Adrenal gland (tissue), 9 donors: ENCODE measurements at regions not wholly inside any gene's neighbourhood (a gene's known extent, or its start where the extent isn't known, plus 50 kb on each side); places are given as distances from the start of the nearest gene placed in this dataset.

Source experiments
- DNase-seq, 7 donors: peaks; one replicate each; pipeline ENCODE4 v3.0.0-alpha.2; 2019 to 2020
- H3K27ac ChIP-seq, 5 donors: fragments of 200-600 bp; sonication (generic) in 4 of 5; 1 replicate in 3 of 5; 2 replicates in 2 of 5; pipeline versions ENCODE4 v1.5.1 to v1.8.0; 2016 to 2020; ENCODE audit warnings: mild to moderate bottlenecking in 1 of 5
- H3K27me3 ChIP-seq: fragments of 200-600 bp; 2 replicates; pipeline ENCODE4 v1.8.0; 2021
- H3K36me3 ChIP-seq, 2 donors: fragments of 200-600 bp; replicated peaks in 1 of 2; 1 replicate in 1 of 2; 2 replicates in 1 of 2; pipeline versions ENCODE4 v1.5.1 to v1.8.0; 2018 to 2022
- H3K4me1 ChIP-seq, 2 donors: fragments of 200-600 bp; replicated peaks in 1 of 2; 1 replicate in 1 of 2; 2 replicates in 1 of 2; pipeline versions ENCODE4 v1.5.1 to v1.8.0; 2018 to 2021
- H3K4me3 ChIP-seq, 4 donors: fragments of 200-600 bp; sonication (generic) in 3 of 4; one replicate each; pipeline ENCODE4 v1.5.1; 2016 to 2018
- H3K9me3 ChIP-seq, 3 donors: fragments of 200-600 bp; sonication (generic) in 1 of 3; replicated peaks in 1 of 3; 1 replicate in 2 of 3; 2 replicates in 1 of 3; pipeline versions ENCODE4 v1.5.1 to v1.8.0; 2016 to 2021
- POLR2A ChIP-seq, 2 donors: fragments of 450-650 bp; IDR thresholded peaks; one replicate each; pipeline ENCODE4 v1.6.1; 2017; ENCODE audit warnings: antibody characterized with exemption in 2 of 2, mild to moderate bottlenecking in 2 of 2, moderate library complexity in 1 of 2
- WGBS, 4 donors: extraction: QIAGEN DNeasy Blood & Tissue Kit in 2 of 4; methylation state at CpG; one replicate each; pipeline versions ENCODE4 v1.1.5 to v1.1.7; 2013 to 2017; 5-methylcytosine and 5-hydroxymethylcytosine counted together
- intact Hi-C, 2 donors: fragments of 100-400 bp; cut with DNase I; formaldehyde crosslinking; loops; one replicate each; pipeline versions ENCODE4 v1.14.1 to v1.15.0; 2022 to 2023
- TF ChIP-seq, protein P1 (sequence below), 6 experiments: fragments of 450-650 bp in 4 of 6; fragments of 200-600 bp in 2 of 6; sonication (generic) in 1 of 6; IDR thresholded peaks; 1 replicate in 5 of 6; 2 replicates in 1 of 6; pipeline versions ENCODE4 v1.5.1 to v1.8.0; 2016 to 2021; ENCODE audit warnings: antibody characterized with exemption in 6 of 6, mild to moderate bottlenecking in 2 of 6, moderate library complexity in 1 of 6
- donor health status: healthy with polysubstance abuse.
- donor health status: Bipolar disorder and iron deficiency.
- donor health status: DM: yes; HTN: yes; CAD: no.
- donor health status: DM: no; HTN: no; CAD: no.
- donor health status: DM: no; HTN: no; CAD: no.

DNA sequence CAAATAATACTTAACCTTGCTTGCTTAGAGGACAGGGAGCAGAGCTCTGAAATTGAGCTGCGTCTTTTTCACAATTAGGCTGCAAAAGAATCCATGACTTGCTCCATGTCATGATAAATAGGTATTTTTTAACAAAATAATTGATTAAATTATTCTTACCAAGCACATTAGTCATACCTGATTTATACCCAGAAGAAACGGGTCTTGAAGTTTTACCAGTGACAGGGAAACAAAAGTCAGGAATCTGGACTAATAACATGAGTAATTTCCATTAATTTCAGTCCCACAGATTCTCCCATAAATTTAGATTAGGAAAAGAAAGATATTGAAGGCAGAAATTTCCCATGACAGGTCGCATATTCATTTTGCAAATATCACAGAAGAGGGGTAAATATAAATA, 85.0 kb upstream of the BMP5 start:
- no peak for DNase-seq
- H3K27ac ChIP-seq = no peak overlapping the region
- no peaks in the 10 kb centered on the region for H3K9me3 ChIP-seq
- no peaks in the 10 kb centered on the region for H3K36me3 ChIP-seq
- no peak overlapping the region for H3K4me3 ChIP-seq
- H3K27me3 ChIP-seq = no peaks in the 10 kb centered on the region
- intact Hi-C loops = no loop called here
- 70 to 79% (median 76%) methylated on average over 3 of the region's 3 CpGs for WGBS, 4 donors
- H3K4me1 ChIP-seq = no peaks in the 10 kb centered on the region
- TF ChIP-seq POLR2A (IDR thresholded peaks at IDR 0.05) = no peak
- TF ChIP-seq, protein P1, sequence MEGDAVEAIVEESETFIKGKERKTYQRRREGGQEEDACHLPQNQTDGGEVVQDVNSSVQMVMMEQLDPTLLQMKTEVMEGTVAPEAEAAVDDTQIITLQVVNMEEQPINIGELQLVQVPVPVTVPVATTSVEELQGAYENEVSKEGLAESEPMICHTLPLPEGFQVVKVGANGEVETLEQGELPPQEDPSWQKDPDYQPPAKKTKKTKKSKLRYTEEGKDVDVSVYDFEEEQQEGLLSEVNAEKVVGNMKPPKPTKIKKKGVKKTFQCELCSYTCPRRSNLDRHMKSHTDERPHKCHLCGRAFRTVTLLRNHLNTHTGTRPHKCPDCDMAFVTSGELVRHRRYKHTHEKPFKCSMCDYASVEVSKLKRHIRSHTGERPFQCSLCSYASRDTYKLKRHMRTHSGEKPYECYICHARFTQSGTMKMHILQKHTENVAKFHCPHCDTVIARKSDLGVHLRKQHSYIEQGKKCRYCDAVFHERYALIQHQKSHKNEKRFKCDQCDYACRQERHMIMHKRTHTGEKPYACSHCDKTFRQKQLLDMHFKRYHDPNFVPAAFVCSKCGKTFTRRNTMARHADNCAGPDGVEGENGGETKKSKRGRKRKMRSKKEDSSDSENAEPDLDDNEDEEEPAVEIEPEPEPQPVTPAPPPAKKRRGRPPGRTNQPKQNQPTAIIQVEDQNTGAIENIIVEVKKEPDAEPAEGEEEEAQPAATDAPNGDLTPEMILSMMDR (IDR thresholded peaks at IDR 0.05) = no peak

DNA sequence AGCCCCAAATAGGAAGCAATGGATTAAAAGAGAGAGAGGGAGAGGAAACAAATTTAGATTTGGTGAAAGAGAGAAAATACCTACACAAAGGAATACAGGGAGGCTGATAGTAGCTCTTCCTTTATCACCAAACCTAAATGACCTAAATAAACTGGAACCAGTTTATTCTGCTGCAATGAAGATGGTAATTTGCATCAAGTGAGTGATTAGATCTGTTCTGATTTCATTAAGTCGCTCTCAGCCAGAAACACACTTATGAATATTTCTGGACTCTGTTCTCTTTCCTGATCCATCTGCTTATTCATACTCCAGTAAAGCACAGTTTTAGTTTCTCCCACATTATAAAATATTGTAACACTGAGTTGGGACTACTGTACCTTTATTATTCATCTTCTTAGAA, 83.4 kb upstream of the BMP5 start:
- Histone ChIP-seq H3K4me1 (no peaks in the 10 kb centered on the region), H3K36me3 (no peaks in the 10 kb centered on the region), H3K27ac (no peak overlapping the region), H3K9me3 (no peaks in the 10 kb centered on the region), H3K4me3 (no peak overlapping the region), H3K27me3 (no peaks in the 10 kb centered on the region)
- DNase-seq = no peak
- 78 to 92% (median 89%) methylated on average over 1 of the region's 1 CpG for WGBS, 4 donors
- intact Hi-C loops = loop anchor here (5.0 to 10.0 kb wide), 3 partner anchors 344 to 674 kb away; no protein-coding TSS in a partner anchor
- TF ChIP-seq POLR2A (IDR thresholded peaks at IDR 0.05) = no peak
- TF ChIP-seq, protein P1 (IDR thresholded peaks at IDR 0.05) = no peak

DNA sequence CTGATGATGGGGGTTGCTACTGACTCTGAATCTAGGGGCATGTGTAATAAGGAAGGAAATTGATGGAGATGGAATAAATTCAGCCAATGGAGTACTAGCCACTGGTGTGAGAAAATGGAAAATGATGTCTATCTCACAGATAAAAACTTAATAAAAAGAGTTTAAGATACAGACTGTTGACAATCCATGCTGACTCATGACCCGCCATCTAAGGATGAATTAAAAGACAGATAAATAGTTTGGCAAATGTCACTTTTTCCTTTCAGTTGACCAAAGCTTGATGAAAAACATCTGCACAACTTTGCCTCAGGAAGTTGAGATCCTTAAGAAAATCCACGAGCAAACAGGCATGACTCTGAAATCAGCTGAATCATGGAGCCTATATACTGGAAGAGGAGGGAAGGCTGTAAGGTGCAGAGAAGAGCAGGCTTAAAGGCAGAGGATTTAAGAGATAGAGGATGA, 82.6 kb upstream of the BMP5 start:
- Histone ChIP-seq H3K27me3 (no peaks in the 10 kb centered on the region), H3K9me3 (no peaks in the 10 kb centered on the region), H3K27ac (no peak overlapping the region), H3K36me3 (no peaks in the 10 kb centered on the region), H3K4me1 (no peaks in the 10 kb centered on the region), H3K4me3 (no peak overlapping the region)
- intact Hi-C loops = loop anchor here (5.0 to 10.0 kb wide), 3 partner anchors 343 to 673 kb away; no protein-coding TSS in a partner anchor
- 48 to 66% (median 58%) methylated on average over 2 of the region's 2 CpGs for WGBS, 4 donors
- DNase-seq = no peak
- TF ChIP-seq, protein P1 (IDR thresholded peaks at IDR 0.05) = no peak
- TF ChIP-seq POLR2A (IDR thresholded peaks at IDR 0.05) = no peak

DNA sequence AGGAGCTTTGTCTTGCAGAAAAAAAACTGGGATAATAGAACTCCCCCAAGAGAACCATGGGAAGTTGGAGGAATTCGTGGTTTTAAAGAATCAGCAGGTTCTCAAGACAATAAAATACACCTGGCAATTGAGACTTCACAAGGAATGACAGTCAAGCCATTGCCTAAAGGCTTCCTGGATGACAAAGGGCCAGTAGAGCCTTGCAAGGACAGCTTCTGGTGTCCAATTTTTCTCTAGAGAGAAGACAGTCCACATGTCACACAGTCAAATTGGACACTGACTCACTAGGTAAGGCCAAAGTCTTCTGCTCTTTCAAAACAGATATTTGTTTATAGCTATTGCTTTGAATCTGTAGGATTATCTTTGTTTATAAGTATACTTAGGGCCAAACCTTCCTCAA, 80.3 kb upstream of the BMP5 start:
- WGBS, 4 donors = 58 to 72% (median 65%) methylated on average over 1 of the region's 1 CpG
- intact Hi-C loops = loop anchor here (5.0 to 10.0 kb wide), 3 partner anchors 341 to 671 kb away; no protein-coding TSS in a partner anchor

More for the DNA sequence above, 80.3 kb upstream of the BMP5 start:
- no peak overlapping the region for H3K27ac ChIP-seq
- TF ChIP-seq, protein P1 (IDR thresholded peaks at IDR 0.05) = no peak
- TF ChIP-seq POLR2A (IDR thresholded peaks at IDR 0.05) = no peak
- H3K4me1 ChIP-seq = no peaks in the 10 kb centered on the region
- DNase-seq = no peak
- no peaks in the 10 kb centered on the region for H3K9me3 ChIP-seq
- no peaks in the 10 kb centered on the region for H3K27me3 ChIP-seq
- no peak overlapping the region for H3K4me3 ChIP-seq
- H3K36me3 ChIP-seq = no peaks in the 10 kb centered on the region
